GM12865 (cell line): ENCODE measurements at regions not wholly inside any gene's neighbourhood (a gene's known extent, or its start where the extent isn't known, plus 50 kb on each side); places are given as distances from the start of the nearest gene placed in this dataset.
"Not testable (repeated sequence)": the region's sequence is repeated elsewhere in the genome, so short reads cannot be mapped to it uniquely, and the experiment has no call there.

Experiments used
- DNase-seq: peaks from one replicate; pipeline ENCODE4 v3.0.0; 2010; ENCODE audit warnings: low read depth
- H3K4me3 ChIP-seq: 2 replicates; pipeline ENCODE4 v1.5.1; 2011; ENCODE audit warnings: mild to moderate bottlenecking, low read depth, low read length, control low read depth
- TF ChIP-seq, protein P1 (sequence below): IDR thresholded peaks from 2 replicates; pipeline ENCODE4 v1.5.1; 2011; ENCODE audit warnings: low read length, control low read depth, low read depth, inconsistent platforms; ENCODE audit not compliant: insufficient read depth; ENCODE audit errors: missing control alignments

DNA sequence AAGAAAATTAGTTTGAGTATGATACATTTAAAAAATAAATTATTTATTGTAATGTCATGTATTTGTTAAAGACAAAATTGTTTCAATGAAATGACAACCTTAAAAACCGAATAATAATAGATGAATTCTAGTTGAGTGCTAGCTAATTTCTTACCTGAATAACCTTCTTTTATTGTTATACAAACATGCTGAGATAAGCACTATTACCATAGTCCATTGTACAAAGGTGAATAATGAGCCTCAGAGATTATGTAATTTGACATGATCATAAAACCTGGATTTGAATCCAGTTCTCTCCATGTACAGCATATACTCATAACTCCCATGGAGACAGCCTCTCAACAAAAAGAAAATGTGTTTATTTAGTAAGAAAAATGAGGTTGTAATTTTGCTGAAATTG is 1512.9 kb downstream of the PCDH19 start:
- TF ChIP-seq, protein P1, sequence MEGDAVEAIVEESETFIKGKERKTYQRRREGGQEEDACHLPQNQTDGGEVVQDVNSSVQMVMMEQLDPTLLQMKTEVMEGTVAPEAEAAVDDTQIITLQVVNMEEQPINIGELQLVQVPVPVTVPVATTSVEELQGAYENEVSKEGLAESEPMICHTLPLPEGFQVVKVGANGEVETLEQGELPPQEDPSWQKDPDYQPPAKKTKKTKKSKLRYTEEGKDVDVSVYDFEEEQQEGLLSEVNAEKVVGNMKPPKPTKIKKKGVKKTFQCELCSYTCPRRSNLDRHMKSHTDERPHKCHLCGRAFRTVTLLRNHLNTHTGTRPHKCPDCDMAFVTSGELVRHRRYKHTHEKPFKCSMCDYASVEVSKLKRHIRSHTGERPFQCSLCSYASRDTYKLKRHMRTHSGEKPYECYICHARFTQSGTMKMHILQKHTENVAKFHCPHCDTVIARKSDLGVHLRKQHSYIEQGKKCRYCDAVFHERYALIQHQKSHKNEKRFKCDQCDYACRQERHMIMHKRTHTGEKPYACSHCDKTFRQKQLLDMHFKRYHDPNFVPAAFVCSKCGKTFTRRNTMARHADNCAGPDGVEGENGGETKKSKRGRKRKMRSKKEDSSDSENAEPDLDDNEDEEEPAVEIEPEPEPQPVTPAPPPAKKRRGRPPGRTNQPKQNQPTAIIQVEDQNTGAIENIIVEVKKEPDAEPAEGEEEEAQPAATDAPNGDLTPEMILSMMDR = no peak
- H3K4me3 ChIP-seq = no peak overlapping the region
- DNase-seq = no peak

DNA sequence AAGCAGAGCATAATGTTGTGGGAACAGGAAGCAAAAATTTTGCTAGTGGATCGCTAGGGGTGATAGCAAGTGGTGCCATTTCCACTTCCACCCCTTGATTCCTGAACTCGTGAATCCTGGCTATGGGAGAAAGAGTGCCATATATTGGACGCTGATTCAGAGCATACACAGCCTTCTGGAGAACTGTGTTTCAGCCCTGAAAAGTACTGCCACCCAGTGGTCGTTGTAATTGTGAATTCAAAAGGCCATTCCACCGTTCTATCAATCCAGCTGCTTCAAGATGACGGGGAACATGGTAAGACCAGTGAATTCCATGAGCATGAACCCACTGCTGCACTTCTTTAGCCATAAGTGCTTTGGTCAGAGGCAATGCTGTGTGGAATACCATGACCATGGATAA is 1559.4 kb downstream of the PCDH19 start:
- H3K4me3 ChIP-seq = not testable (repeated sequence)
- peak; percentile 3 for DNase-seq
